ENCODE measurements at regions not wholly inside any gene's neighbourhood (a gene's known extent, or its start where the extent isn't known, plus 50 kb on each side); places are given as distances from the start of the nearest gene placed in this dataset.

DNA sequence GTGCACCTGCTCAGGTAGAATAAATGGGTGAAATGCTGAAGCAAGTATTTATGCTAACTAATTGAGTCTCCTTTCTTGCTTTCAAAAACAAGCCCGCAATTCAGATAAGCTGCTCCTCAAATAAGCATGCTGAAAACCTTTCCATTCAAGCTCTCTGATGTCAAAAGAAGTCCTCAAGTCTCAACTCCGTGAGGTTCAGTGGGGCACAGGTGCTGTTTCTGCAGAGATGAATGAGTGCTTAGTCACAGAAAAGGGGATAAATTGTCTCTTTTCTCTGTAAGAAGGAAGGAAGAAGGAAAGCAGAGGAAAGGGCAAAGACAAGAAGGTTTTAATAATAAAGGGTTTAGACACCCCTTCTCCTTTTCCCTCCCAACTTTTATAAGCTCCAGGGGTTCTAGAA lies 229.8 kb upstream of the NPY start:
- no peak for TF ChIP-seq POLR2A (IDR thresholded peaks at IDR 0.05; ENCODE audit: low read length)
- TF ChIP-seq GATA1 (IDR thresholded peaks at IDR 0.05; ENCODE audit: low read depth, low read length): no peak
